ENCODE measurements at regions not wholly inside any gene's neighbourhood (a gene's known extent, or its start where the extent isn't known, plus 50 kb on each side); places are given as distances from the start of the nearest gene placed in this dataset.

- Histone ChIP-seq H3K36me3 (no peaks in the 10 kb centered on the region), H3K27me3 (no peaks in the 10 kb centered on the region), H3K9me3 (no peaks in the 10 kb centered on the region; the same call in 1 of the 2 replicates), H3K4me1 (no peaks in the 10 kb centered on the region), H3K4me3 (ENCODE audit: low read depth, low read length) (no peak overlapping the region)
- no peak for DNase-seq
- TF ChIP-seq, protein P1, sequence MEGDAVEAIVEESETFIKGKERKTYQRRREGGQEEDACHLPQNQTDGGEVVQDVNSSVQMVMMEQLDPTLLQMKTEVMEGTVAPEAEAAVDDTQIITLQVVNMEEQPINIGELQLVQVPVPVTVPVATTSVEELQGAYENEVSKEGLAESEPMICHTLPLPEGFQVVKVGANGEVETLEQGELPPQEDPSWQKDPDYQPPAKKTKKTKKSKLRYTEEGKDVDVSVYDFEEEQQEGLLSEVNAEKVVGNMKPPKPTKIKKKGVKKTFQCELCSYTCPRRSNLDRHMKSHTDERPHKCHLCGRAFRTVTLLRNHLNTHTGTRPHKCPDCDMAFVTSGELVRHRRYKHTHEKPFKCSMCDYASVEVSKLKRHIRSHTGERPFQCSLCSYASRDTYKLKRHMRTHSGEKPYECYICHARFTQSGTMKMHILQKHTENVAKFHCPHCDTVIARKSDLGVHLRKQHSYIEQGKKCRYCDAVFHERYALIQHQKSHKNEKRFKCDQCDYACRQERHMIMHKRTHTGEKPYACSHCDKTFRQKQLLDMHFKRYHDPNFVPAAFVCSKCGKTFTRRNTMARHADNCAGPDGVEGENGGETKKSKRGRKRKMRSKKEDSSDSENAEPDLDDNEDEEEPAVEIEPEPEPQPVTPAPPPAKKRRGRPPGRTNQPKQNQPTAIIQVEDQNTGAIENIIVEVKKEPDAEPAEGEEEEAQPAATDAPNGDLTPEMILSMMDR (IDR thresholded peaks at IDR 0.05; ENCODE audit: low read depth, low read length) = no peak
These were observed 155.8 kb upstream of the FAT4 start for GRCh38 chr4:125159001-125159400.

GRCh38 chr4:125155251-125155650 lies 159.5 kb upstream of the FAT4 start:
- H3K9me3 ChIP-seq = no peaks in the 10 kb centered on the region
- TF ChIP-seq, protein P1 (IDR thresholded peaks at IDR 0.05; ENCODE audit: low read depth, low read length) = no peak
- H3K27me3 ChIP-seq = no peaks in the 10 kb centered on the region
- H3K4me1 ChIP-seq = no peaks in the 10 kb centered on the region
- no peak for DNase-seq
- no peaks in the 10 kb centered on the region for H3K36me3 ChIP-seq
- H3K4me3 ChIP-seq (ENCODE audit: low read depth, low read length) = no peak overlapping the region

DNA sequence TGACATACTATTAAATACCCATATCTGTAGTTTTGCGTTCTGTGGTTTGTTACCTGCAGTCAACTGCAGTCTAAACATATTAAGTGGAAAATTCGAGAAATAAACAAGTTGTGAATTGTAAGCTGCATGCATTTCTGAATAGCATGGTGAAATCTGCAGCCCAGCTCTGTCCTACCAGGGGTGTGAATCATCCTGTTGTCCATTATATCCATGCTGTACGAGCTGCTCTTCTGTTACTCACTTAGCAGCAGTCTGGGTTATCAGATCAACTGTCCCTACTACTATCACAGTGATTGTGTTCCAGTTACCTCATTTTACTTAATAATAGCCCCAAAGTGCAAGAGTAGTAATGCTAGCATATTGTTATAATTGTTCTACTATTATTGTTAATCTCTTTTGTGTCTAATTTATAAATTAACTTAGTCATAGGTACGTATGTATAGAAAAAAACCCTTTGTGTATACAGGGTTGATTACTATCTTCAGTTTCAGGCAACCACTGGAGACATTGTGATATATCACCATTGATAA lies 173.7 kb upstream of the FAT4 start:
- no peaks in the 10 kb centered on the region for H3K9me3 ChIP-seq
- DNase-seq = peak; percentile 17
- TF ChIP-seq, protein P1 (IDR thresholded peaks at IDR 0.05; ENCODE audit: low read depth, low read length) = no peak
- H3K4me1 ChIP-seq = no peaks in the 10 kb centered on the region
- no peaks in the 10 kb centered on the region for H3K27me3 ChIP-seq
- H3K4me3 ChIP-seq (ENCODE audit: low read depth, low read length) = no peak overlapping the region
- H3K36me3 ChIP-seq = no peaks in the 10 kb centered on the region

DNA sequence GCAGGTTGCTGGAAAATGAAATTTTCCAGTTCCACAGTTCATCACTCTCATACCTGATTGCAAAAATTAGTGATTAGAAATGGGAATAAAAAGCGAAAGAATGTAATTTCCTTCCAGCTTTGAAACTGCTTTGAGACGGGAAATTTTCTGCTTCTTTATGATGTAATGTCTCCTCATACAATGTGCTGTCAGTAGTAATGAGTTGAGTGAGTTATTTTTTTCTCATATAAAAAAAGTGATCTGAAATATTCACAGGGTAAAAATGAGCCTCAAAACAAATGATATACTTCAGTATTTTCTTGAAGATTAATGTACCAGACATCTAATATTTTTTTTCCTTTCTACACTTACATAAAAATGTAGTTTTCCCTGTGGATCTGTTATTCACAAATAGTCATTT lies 179.1 kb upstream of the FAT4 start:
- Histone ChIP-seq H3K4me1 (no peaks in the 10 kb centered on the region; the same call in 1 of the 2 replicates), H3K4me3 (ENCODE audit: low read depth, low read length) (no peak overlapping the region), H3K9me3 (no peaks in the 10 kb centered on the region), H3K27me3 (no peaks in the 10 kb centered on the region), H3K36me3 (no peaks in the 10 kb centered on the region)
- DNase-seq = no peak
- TF ChIP-seq, protein P1 (IDR thresholded peaks at IDR 0.05; ENCODE audit: low read depth, low read length) = no peak

GRCh38 chr4:125132729-125133128 lies 182.0 kb upstream of the FAT4 start:
- no peaks in the 10 kb centered on the region for H3K36me3 ChIP-seq
- no peak overlapping the region for H3K4me3 ChIP-seq (ENCODE audit: low read depth, low read length)
- no peaks in the 10 kb centered on the region for H3K9me3 ChIP-seq
- TF ChIP-seq, protein P1 (IDR thresholded peaks at IDR 0.05; ENCODE audit: low read depth, low read length) = no peak
- H3K4me1 ChIP-seq = no peaks in the 10 kb centered on the region; the same call in 1 of the 2 replicates
- H3K27me3 ChIP-seq = no peaks in the 10 kb centered on the region
- no peak for DNase-seq

DNA sequence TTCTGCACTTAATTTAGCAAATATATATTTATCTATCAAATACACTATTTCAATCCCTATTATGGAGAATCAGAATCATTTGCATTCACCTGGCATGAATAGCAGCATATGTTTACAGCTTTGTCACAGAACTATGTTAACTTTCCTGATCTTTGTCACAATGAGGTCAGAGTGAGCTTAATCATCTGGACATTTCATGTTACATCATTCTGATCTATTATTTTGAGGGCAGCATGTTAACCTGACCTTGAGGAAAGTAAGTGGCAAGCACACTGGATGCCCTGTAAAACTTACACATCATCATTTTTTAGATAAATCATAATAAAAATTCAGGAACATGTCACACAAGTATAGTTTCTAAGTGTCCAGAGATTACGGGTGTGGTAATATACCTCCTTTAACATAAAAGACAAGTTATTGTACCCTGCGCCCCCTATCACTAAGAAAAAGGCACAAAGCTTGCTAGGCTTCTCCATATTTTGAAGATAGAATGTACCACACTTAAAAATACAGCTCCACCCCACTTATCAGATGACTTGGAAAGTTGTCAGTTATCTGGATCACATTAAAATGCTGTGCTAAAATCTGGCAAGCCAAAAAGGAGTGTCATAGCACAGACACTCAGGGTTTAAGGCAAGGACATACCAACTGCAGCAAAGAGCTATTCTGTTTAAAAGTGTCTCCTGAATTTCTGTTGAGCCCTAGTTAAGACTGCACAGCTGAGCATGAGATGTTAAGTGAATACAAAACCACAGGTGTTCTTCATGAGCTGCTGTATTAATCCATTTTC lies 182.7 kb upstream of the FAT4 start:
- Histone ChIP-seq H3K4me1 (no peaks in the 10 kb centered on the region; the same call in 1 of the 2 replicates), H3K36me3 (no peaks in the 10 kb centered on the region), H3K27me3 (no peaks in the 10 kb centered on the region), H3K4me3 (ENCODE audit: low read depth, low read length) (no peak overlapping the region), H3K9me3 (no peaks in the 10 kb centered on the region)
- TF ChIP-seq, protein P1 (IDR thresholded peaks at IDR 0.05; ENCODE audit: low read depth, low read length) = no peak
- DNase-seq = no peak

All from BE2C (cell line).